GM12872 (cell line): ENCODE measurements at regions not wholly inside any gene's neighbourhood (a gene's known extent, or its start where the extent isn't known, plus 50 kb on each side); places are given as distances from the start of the nearest gene placed in this dataset.

Source experiments
- TF ChIP-seq, protein P1 (sequence below): IDR thresholded peaks from 3 replicates; pipeline ENCODE4 v1.5.1; 2011; ENCODE audit warnings: low read depth, mild to moderate bottlenecking, low read length, moderate library complexity; ENCODE audit not compliant: insufficient read depth

DNA sequence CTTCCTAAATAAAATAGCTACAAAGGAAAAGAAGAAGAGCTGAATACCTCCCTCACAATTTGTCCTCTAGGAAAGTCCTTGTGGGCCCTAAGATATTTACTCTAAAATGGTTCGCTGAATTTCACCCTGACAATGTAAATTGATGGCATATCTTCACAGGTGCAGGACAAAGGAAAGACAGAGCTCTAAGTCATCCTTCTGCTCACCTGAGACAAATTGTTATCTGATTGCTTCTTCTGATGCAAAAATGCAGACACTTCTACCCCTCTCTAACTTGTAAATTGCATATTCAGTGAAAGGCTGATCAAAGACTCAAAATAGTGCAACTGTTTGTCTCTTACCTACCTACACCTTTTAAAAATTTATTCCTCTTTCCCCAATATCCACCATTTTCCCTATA, 747.2 kb upstream of the PRR20A start:
- TF ChIP-seq, protein P1, sequence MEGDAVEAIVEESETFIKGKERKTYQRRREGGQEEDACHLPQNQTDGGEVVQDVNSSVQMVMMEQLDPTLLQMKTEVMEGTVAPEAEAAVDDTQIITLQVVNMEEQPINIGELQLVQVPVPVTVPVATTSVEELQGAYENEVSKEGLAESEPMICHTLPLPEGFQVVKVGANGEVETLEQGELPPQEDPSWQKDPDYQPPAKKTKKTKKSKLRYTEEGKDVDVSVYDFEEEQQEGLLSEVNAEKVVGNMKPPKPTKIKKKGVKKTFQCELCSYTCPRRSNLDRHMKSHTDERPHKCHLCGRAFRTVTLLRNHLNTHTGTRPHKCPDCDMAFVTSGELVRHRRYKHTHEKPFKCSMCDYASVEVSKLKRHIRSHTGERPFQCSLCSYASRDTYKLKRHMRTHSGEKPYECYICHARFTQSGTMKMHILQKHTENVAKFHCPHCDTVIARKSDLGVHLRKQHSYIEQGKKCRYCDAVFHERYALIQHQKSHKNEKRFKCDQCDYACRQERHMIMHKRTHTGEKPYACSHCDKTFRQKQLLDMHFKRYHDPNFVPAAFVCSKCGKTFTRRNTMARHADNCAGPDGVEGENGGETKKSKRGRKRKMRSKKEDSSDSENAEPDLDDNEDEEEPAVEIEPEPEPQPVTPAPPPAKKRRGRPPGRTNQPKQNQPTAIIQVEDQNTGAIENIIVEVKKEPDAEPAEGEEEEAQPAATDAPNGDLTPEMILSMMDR, result no peak

DNA sequence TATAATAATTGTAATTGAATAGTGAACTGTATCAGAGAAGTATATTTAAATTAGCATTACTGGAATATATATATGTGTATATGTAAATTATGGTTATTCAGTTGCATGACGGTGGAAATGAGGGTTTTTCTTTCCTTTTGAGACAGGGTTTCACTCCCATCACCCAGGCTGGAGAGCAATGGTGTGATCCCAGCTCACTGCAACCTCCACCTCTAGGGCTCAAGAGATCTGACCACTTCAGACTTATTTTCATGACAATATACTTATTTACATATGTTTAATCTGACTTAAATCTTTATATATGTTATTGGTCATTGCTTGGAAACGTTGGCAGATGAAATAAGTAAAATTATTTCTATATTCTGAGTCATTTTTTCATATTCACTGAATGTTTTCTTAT, 744.4 kb upstream of the PRR20A start:
- TF ChIP-seq, protein P1, result no peak

DNA sequence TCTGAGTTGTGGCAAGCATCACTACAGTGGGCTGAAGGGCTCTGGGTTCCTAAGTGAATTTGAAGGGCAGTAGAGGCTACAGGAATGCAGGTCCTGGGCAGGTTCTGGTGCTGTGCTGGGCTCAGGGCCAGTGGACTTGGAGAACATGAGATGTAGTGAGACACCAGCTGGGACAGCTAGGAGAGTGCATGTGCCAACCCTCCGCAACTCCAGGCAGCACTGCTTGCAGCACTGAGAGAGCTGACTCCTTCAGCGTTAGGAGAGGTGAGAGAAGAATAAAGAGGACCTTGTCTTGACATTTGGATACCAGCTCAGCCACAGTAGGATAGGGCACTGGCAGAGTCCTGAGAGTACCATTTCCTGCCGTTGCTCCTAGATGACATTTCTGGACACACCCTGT, 739.9 kb upstream of the PRR20A start:
- TF ChIP-seq, protein P1, result no peak

DNA sequence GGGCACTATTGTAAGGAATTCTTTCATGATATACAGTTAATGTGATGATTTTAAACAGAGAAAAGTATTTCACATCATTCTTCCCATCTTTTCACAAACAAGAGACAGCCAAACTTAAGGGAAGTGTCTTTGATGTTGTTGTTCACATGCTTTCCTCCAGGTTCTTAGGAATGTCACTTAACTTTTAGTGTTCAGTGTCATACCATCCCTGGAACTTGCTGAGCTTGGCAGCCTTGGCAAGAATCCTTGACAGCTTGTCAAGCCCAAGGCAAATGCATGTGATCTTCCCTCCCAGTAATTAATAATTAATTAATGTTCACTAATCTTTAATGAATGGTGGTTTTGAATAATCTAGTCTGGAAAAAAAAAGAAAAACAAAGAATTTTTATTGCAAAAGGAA, 727.9 kb upstream of the PRR20A start:
- TF ChIP-seq, protein P1, result no peak

DNA sequence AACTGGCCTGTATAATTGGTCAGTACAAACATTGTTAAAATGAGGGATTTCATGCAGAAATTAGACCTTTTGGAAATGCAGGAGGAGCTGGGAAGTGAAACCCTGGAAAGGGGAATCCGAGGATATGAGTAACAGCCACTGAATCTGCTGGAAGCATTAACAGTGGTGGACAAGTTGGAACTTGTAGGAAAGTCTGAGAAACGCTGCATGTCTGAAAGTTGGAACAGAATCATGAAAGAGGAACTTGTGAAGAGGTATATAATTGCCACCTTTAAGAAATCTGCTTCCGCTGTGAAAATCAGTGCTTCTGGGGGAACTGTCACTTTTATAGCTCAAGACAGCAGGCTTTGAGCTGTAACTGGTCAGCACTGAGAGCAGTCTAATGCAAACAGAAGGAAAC, 716.5 kb upstream of the PRR20A start:
- TF ChIP-seq, protein P1, result no peak

DNA sequence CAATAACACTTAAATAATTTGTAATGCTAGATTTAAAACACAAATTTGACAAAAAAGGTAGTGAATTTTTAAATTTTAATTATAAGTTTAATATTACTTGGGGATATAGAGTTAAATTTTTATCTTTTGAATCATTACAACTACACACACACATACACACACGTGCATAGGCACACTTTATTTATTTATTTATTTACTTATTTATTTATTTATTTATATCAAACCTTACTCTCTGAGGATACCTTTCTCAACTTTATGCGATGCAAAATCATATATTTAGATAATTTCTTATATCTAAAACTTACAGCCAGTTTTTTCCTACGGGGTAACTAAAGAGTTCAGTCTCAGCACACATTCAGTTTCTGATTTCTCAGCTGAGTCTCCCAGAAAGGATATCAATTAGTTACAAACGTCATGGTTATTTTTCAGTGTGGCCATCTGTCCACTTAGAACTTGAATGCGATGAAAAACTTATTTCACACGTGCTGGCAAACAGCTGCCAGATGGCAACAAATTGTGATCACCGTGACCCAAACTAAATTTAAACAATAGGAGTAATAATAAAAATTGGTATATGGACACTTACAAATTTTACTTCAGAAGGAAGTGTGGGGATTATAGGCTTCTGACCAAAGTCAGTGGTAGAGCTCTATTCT, 683.1 kb upstream of the PRR20A start:
- TF ChIP-seq, protein P1, result no peak

DNA sequence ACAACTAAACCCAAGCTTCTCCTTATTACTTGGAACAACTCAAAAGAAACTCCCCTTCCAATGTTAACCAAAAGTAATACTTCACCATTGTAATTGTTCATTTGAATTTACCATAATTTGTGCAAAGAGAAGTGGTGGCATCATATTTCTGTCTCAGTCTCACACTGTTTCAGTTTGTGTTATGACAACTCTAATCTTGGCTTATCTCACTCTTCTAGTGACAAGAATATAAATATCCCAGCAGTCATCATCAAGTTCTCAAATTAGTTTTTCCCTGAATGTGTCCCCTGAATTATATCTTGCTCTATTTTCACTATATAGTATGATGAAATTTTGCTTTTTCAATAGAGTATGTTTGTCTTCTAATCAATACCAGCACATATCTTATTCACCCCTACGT, 681.4 kb upstream of the PRR20A start:
- TF ChIP-seq, protein P1, result no peak
